H1 (cell line): ENCODE measurements at regions not wholly inside any gene's neighbourhood (a gene's known extent, or its start where the extent isn't known, plus 50 kb on each side); places are given as distances from the start of the nearest gene placed in this dataset.

Experiments
- CTCF ChIA-PET: fragments of 300-600 bp; sonication (Branson Sonifier 250); formaldehyde crosslinking; loops from one replicate; lab custom pipeline; 2021; ENCODE audit not compliant: partially characterized antibody; lab: Charles Lee
- POLR2A ChIA-PET: fragments of 300-600 bp; sonication (Branson Sonifier 250); formaldehyde crosslinking; loops from one replicate; lab custom pipeline; 2021; ENCODE audit warnings: inconsistent platforms; ENCODE audit not compliant: partially characterized antibody; lab: Charles Lee
- DNase-seq, 2 experiments: peaks; one replicate each; pipeline versions ENCODE4 v3.0.0 to v3.0.0-alpha.2; 2010 to 2022; ENCODE audit warnings: low spot score in 2 of 2, low read depth in 1 of 2, mixed read lengths in 1 of 2
- FAIRE-seq: peaks from 2 replicates; lab custom pipeline; 2011; peaks lifted over from hg19 to GRCh38; lab: Jason Lieb, UNC
- H2AFZ ChIP-seq: 2 replicates; pipeline ENCODE4 v1.8.1; 2012; ENCODE audit warnings: low read length, inconsistent platforms
- H2AK5ac ChIP-seq: 2 replicates; pipeline ENCODE4 v1.6.1; 2013; ENCODE audit warnings: low read depth, low read length
- H2BK120ac ChIP-seq: replicated peaks from 2 replicates; pipeline ENCODE3; 2013; ENCODE audit warnings: low read depth, low read length, inconsistent platforms
- H2BK12ac ChIP-seq: 2 replicates; pipeline ENCODE4 v1.6.1; 2013; ENCODE audit warnings: low read depth, low read length
- H2BK15ac ChIP-seq: 2 replicates; pipeline ENCODE4 v1.6.1; 2013; ENCODE audit warnings: low read length
- H2BK20ac ChIP-seq: 2 replicates; pipeline ENCODE4 v1.6.1; 2013; ENCODE audit warnings: low read length
- H2BK5ac ChIP-seq: 2 replicates; pipeline ENCODE4 v1.6.1; 2013; ENCODE audit warnings: low read depth, low read length
- H3K14ac ChIP-seq: 2 replicates; pipeline ENCODE4 v1.6.1; 2013; ENCODE audit warnings: inconsistent platforms; ENCODE audit not compliant: insufficient read length
- H3K18ac ChIP-seq: 2 replicates; pipeline ENCODE4 v1.6.1; 2013; ENCODE audit warnings: low read length; ENCODE audit errors: extremely low read depth
- H3K23ac ChIP-seq: 2 replicates; pipeline ENCODE4 v1.6.1; 2013; ENCODE audit warnings: inconsistent platforms; ENCODE audit not compliant: insufficient read length
- H3K23me2 ChIP-seq: 2 replicates; pipeline ENCODE4 v1.6.1; 2013; ENCODE audit warnings: low read depth, low read length
- H3K27ac ChIP-seq: 2 replicates; pipeline ENCODE4 v1.6.1; 2011; ENCODE audit warnings: low read depth, low read length, inconsistent platforms
- H3K27me3 ChIP-seq, 4 experiments: replicated peaks in 1 of 4; 1 replicate in 1 of 4; 2 replicates in 3 of 4; pipeline versions ENCODE4 v1.6.1 to v1.8.1; 2011 to 2013; ENCODE audit warnings: low read length in 3 of 4, mild to moderate bottlenecking in 3 of 4, inconsistent platforms in 2 of 4, mixed read lengths in 2 of 4, moderate library complexity in 1 of 4; ENCODE audit not compliant: control insufficient read depth in 3 of 4, insufficient read depth in 3 of 4; ENCODE audit errors: extremely low read depth in 1 of 4
- H3K36me3 ChIP-seq, 4 experiments: 2 replicates each; pipeline versions ENCODE4 v1.6.1 to v1.8.1; 2011 to 2013; ENCODE audit warnings: mild to moderate bottlenecking in 4 of 4, low read length in 3 of 4, moderate library complexity in 2 of 4, control low read depth in 1 of 4, inconsistent platforms in 1 of 4; ENCODE audit not compliant: insufficient read depth in 4 of 4, control insufficient read depth in 2 of 4
- H3K4ac ChIP-seq: replicated peaks from 2 replicates; pipeline ENCODE3; 2013; ENCODE audit warnings: low read length, low read depth, mixed read lengths, inconsistent platforms; ENCODE audit not compliant: insufficient read length
- H3K4me1 ChIP-seq, 4 experiments: replicated peaks in 1 of 4; 1 replicate in 1 of 4; 2 replicates in 3 of 4; pipeline versions ENCODE4 v1.6.1 to v1.8.1; 2011 to 2013; ENCODE audit warnings: low read length in 3 of 4, inconsistent platforms in 2 of 4, mixed read lengths in 1 of 4; ENCODE audit not compliant: insufficient read depth in 4 of 4, control insufficient read depth in 3 of 4
- H3K4me2 ChIP-seq, 2 experiments: 2 replicates each; pipeline versions ENCODE4 v1.6.1 to v1.8.1; 2011 to 2013; ENCODE audit warnings: low read depth in 2 of 2, low read length in 2 of 2, control low read depth in 1 of 2, inconsistent platforms in 1 of 2, mild to moderate bottlenecking in 1 of 2; ENCODE audit not compliant: insufficient read depth in 1 of 2
- H3K4me3 ChIP-seq, 4 experiments: fragments of 200-600, 300-600 bp in 1 of 4; sonication (generic), shearing (Covaris generic), sonication (Bioruptor Twin) in 1 of 4; 2 replicates each; pipeline versions ENCODE4 v1.5.1 to v1.8.1; 2011 to 2016; ENCODE audit warnings: low read length in 4 of 4, low read depth in 3 of 4, control low read depth in 2 of 4, inconsistent platforms in 2 of 4, mild to moderate bottlenecking in 2 of 4, mixed read lengths in 1 of 4, moderate library complexity in 1 of 4; ENCODE audit not compliant: insufficient read depth in 2 of 4; ENCODE audit errors: extremely low read depth in 1 of 4
- H3K56ac ChIP-seq: replicated peaks from 2 replicates; pipeline ENCODE3; 2013; ENCODE audit warnings: low read depth, mild to moderate bottlenecking, mixed read lengths, low read length, inconsistent platforms; ENCODE audit not compliant: insufficient read length
- H3K79me1 ChIP-seq: 2 replicates; pipeline ENCODE4 v1.6.1; 2013; ENCODE audit warnings: low read depth, low read length, control low read depth
- H3K79me2 ChIP-seq, 2 experiments: 2 replicates each; pipeline versions ENCODE4 v1.6.1 to v1.8.1; 2012 to 2013; ENCODE audit warnings: low read length in 2 of 2, mild to moderate bottlenecking in 2 of 2, inconsistent platforms in 1 of 2; ENCODE audit not compliant: insufficient read depth in 2 of 2, control insufficient read depth in 1 of 2
- H3K9ac ChIP-seq, 4 experiments: replicated peaks in 1 of 4; 1 replicate in 1 of 4; 2 replicates in 3 of 4; pipeline versions ENCODE4 v1.6.1 to v1.8.1; 2011 to 2013; ENCODE audit warnings: low read depth in 3 of 4, low read length in 3 of 4, control low read depth in 2 of 4, mild to moderate bottlenecking in 2 of 4, moderate library complexity in 2 of 4, inconsistent platforms in 1 of 4; ENCODE audit errors: extremely low read depth in 1 of 4
- H3K9me3 ChIP-seq, 2 experiments: 2 replicates each; pipeline versions ENCODE4 v1.6.1 to v1.8.1; 2012 to 2013; ENCODE audit warnings: mild to moderate bottlenecking in 2 of 2, moderate library complexity in 2 of 2, control low read depth in 1 of 2, inconsistent platforms in 1 of 2, low read depth in 1 of 2, low read length in 1 of 2, mixed read lengths in 1 of 2; ENCODE audit not compliant: insufficient read depth in 2 of 2
- H4K20me1 ChIP-seq, 2 experiments: replicated peaks in 1 of 2; 2 replicates each; pipeline versions ENCODE3 to v1.8.1; 2011 to 2013; ENCODE audit warnings: inconsistent platforms in 2 of 2, low read length in 2 of 2, mild to moderate bottlenecking in 1 of 2; ENCODE audit not compliant: insufficient read depth in 2 of 2, control insufficient read depth in 1 of 2
- H4K5ac ChIP-seq: 2 replicates; pipeline ENCODE4 v1.6.1; 2013; ENCODE audit warnings: low read length, low read depth, mixed read lengths, inconsistent platforms; ENCODE audit not compliant: insufficient read length
- H4K8ac ChIP-seq: 2 replicates; pipeline ENCODE4 v1.8.0; 2013; ENCODE audit warnings: mild to moderate bottlenecking, moderate library complexity, low read length, inconsistent platforms; ENCODE audit not compliant: insufficient read depth; ENCODE audit errors: extremely low read depth
- H4K91ac ChIP-seq: replicated peaks from 2 replicates; pipeline ENCODE3; 2013; ENCODE audit warnings: low read length, mixed read lengths, inconsistent platforms; ENCODE audit not compliant: insufficient read length
- ASH2L ChIP-seq: fragments of 200-600, 300-600 bp; sonication (generic); IDR thresholded peaks from one replicate; pipeline ENCODE4 v1.7.1; 2017; ENCODE audit warnings: low read length
- CHD2 ChIP-seq: IDR thresholded peaks from 2 replicates; pipeline ENCODE4 v1.6.1; 2012; ENCODE audit warnings: low read length, improper control_type of control experiment
- SIX5 ChIP-seq: IDR thresholded peaks from 2 replicates; pipeline ENCODE4 v1.6.1; 2011; ENCODE audit warnings: mild to moderate bottlenecking, low read depth, low read length
- TAF1 ChIP-seq: IDR thresholded peaks from 2 replicates; pipeline ENCODE4 v1.6.1; 2011; ENCODE audit warnings: mild to moderate bottlenecking, low read depth, low read length
- WGBS, 2 experiments: shearing (Covaris generic) in 1 of 2; methylation state at CpG; one replicate each; pipeline versions ENCODE4 v1.1.6 to v1.1.7; 2013 to 2015; ENCODE audit warnings: low lambda C conversion rate in 2 of 2, mixed read lengths in 2 of 2, inconsistent platforms in 1 of 2, low coverage in 1 of 2, missing lambda C conversion rate in 1 of 2; ENCODE audit not compliant: insufficient replicate concordance in 2 of 2, insufficient coverage in 1 of 2, insufficient read length in 1 of 2; ENCODE audit errors: extremely low coverage in 1 of 2, missing lambda C conversion rate in 1 of 2; 5-methylcytosine and 5-hydroxymethylcytosine counted together
- TF ChIP-seq, protein P1 (sequence below): IDR thresholded peaks from 2 replicates; pipeline ENCODE4 v1.6.1; 2012; ENCODE audit warnings: inconsistent platforms

DNA sequence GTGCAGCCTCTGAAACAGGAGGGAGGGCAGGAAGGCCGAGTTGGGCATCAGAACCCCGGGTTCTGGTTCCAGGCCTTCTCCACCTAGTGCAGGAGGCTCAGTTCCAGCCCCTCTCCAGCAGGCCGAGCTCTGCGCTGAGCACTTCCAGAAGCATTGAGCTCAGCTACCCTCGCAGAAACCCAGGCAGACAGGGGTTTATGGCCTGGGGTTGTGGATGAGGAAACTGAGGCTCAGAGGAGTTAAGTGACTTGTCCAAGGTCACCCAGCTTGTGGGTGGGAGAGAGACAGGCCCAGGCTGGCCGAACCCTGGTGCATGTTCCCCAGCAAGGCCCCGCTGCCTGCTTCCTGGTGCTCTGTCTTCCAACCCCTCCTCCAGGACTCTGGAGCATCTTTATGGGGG is 348.9 kb downstream of the PTPRU start:
- H3K23ac ChIP-seq = no peak overlapping the region
- no peaks in the 10 kb centered on the region for H3K27me3 ChIP-seq
- H3K23me2 ChIP-seq = no peaks in the 10 kb centered on the region
- H2BK12ac ChIP-seq = no peak overlapping the region
- CTCF ChIA-PET = interaction anchor here (1.2 to 2.9 kb wide), 3 partner anchors 9 to 71 kb away, joined by 3 to 6 read pairs (median 4); no protein-coding TSS in a partner anchor
- no peak overlapping the region for H4K8ac ChIP-seq
- H3K14ac ChIP-seq = no peak overlapping the region
- DNase-seq (no peak), FAIRE-seq (no peak)
- no peaks in the 10 kb centered on the region for H4K20me1 ChIP-seq
- no peak overlapping the region for H2BK120ac ChIP-seq
- no peak overlapping the region for H4K91ac ChIP-seq
- H3K9ac ChIP-seq = no peak overlapping the region
- no peaks in the 10 kb centered on the region for H3K79me2 ChIP-seq
- H2BK15ac ChIP-seq = no peak overlapping the region
- no peak overlapping the region for H3K4me3 ChIP-seq
- no peak overlapping the region for H2AFZ ChIP-seq
- H3K56ac ChIP-seq = no peak overlapping the region
- POLR2A ChIA-PET = no interaction called here
- H3K36me3 ChIP-seq = no peaks in the 10 kb centered on the region
- H3K27ac ChIP-seq = no peak overlapping the region
- H3K79me1 ChIP-seq = no peaks in the 10 kb centered on the region
- no peak overlapping the region for H2BK20ac ChIP-seq
- no peak overlapping the region for H3K4ac ChIP-seq
- no peak overlapping the region for H4K5ac ChIP-seq
- no peaks in the 10 kb centered on the region for H3K4me1 ChIP-seq
- no peaks in the 10 kb centered on the region for H3K9me3 ChIP-seq
- WGBS, 2 experiments = 93% methylated on average over 5 of the region's 7 CpGs; no CpG with 5 or more reads in 1 of the 2 experiments
- no peak overlapping the region for H3K4me2 ChIP-seq
- H3K18ac ChIP-seq = no peak overlapping the region
- no peak overlapping the region for H2BK5ac ChIP-seq
- no peak overlapping the region for H2AK5ac ChIP-seq
- TF ChIP-seq SIX5 (no peak), ASH2L (no peak), TAF1 (no peak), CHD2 (no peak)
- TF ChIP-seq, protein P1, sequence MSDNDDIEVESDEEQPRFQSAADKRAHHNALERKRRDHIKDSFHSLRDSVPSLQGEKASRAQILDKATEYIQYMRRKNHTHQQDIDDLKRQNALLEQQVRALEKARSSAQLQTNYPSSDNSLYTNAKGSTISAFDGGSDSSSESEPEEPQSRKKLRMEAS = no peak
